ENCODE measurements at regions not wholly inside any gene's neighbourhood (a gene's known extent, or its start where the extent isn't known, plus 50 kb on each side); places are given as distances from the start of the nearest gene placed in this dataset.

- TF ChIP-seq RXRA (IDR thresholded peaks at IDR 0.05; ENCODE audit: borderline replicate concordance, low read depth) (no peak), ZBTB33 (IDR thresholded peaks at IDR 0.05; ENCODE audit: borderline replicate concordance, low read depth) (no peak), REST (IDR thresholded peaks at IDR 0.05; ENCODE audit: low read depth, low read length) (no peak), EZH2phosphoT487 (IDR thresholded peaks at IDR 0.05; ENCODE audit: borderline replicate concordance, low read depth) (no peak)
Measured at GRCh38 chr4:4670869-4671268, 129.0 kb upstream of the STX18 start (continued).

- 84% methylated on average over 15 of the region's 15 CpGs for WGBS (ENCODE audit: low lambda C conversion rate)
- Histone ChIP-seq H3K4me2 (no peak overlapping the region), H3K9me2 (no peaks in the 10 kb centered on the region), H3K9me3 (no peaks in the 10 kb centered on the region), H3K4me1 (ENCODE audit: control insufficient read depth in 1 of 2, insufficient read depth in 2 of 2, low read depth in 1 of 2, low read length in 1 of 2) (peaks cover 10 to 15% of the 10 kb centered on the region in 2 experiments; a peak in 2 of 4 replicates), H3F3A (replicated peaks; ENCODE audit: insufficient read depth) (no peaks in the 10 kb centered on the region), H4K20me1 (ENCODE audit: insufficient read depth) (no peaks in the 10 kb centered on the region), H2AFZ (ENCODE audit: low read depth) (no peak overlapping the region), H3K27ac (ENCODE audit: low read depth in 2 of 2, low read length in 1 of 2) (no peak overlapping the region), H3K36me3 (replicated peaks in 1 of 2; ENCODE audit: control insufficient read depth in 1 of 2, insufficient read depth in 2 of 2, low read length in 1 of 2) (no peaks in the 10 kb centered on the region), H3K27me3 (ENCODE audit: insufficient read depth) (no peaks in the 10 kb centered on the region), H3K79me2 (ENCODE audit: insufficient read depth) (no peaks in the 10 kb centered on the region), H3K4me3 (ENCODE audit: low read depth in 2 of 2, low read length in 1 of 2) (no peak overlapping the region), H3K9ac (no peak overlapping the region)
- CTCF ChIA-PET: interaction anchor here (1.5 to 2.2 kb wide), 4 partner anchors 9 to 181 kb away, joined by 3 to 6 read pairs (median 4); no protein-coding TSS in a partner anchor
- POLR2A ChIA-PET: no interaction called here
- DNase-seq: no peak
- TF ChIP-seq SMC3 (IDR thresholded peaks at IDR 0.05; ENCODE audit: low read depth, low read length) (no peak), CHD2 (IDR thresholded peaks at IDR 0.05; ENCODE audit: low read length, partially characterized antibody) (no peak), GATA2 (CRISPR knock-in tag; IDR thresholded peaks at IDR 0.05) (no peak), RFX5 (IDR thresholded peaks at IDR 0.05; ENCODE audit: low read length) (no peak), EZH2phosphoT487 (IDR thresholded peaks at IDR 0.05; ENCODE audit: borderline replicate concordance, low read depth) (no peak)
Measured at GRCh38 chr4:4668355-4669210, 126.7 kb upstream of the STX18 start.

Measured in SK-N-SH (cell line).